ENCODE measurements at regions not wholly inside any gene's neighbourhood (a gene's known extent, or its start where the extent isn't known, plus 50 kb on each side); places are given as distances from the start of the nearest gene placed in this dataset.

DNA sequence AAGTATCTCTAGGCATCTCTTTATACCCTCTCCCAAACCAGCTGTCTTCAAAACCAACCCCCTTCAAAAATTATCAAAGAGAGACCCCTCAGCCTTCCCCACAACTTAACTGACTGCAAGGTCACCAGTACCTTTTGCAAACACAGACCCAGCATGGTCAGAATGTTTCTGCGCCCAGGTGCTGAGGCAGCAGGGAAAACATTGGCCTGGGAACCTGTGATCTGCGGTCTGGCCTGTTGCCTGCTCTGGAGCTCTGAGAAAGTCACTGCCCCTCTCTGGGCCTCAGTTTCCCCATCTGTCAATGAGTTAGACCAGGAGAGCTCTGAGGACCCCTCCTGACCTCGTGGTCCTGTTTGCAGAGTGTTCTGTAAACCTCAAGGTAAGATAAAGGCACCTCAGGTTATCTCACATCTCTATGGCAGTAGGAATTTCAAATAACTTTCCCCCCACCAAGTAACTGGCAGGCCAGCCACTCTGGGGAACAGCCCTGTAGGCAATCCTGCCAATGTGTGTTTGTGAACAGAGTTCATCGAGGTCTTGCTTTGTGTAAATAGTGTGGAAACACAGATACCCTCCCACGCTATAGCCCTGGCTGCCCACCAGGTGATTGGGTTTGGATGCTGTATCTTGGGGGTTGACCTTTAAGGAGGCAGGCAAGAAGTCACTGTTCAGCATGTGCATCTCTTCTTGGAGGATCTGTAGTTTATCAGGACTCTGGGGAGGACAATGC lies 50.0 kb upstream of the SMAD6 start:
- DNase-seq (ENCODE audit: insufficient read length, low spot score) (no peak), FAIRE-seq (no peak)
- TF ChIP-seq, protein P1, sequence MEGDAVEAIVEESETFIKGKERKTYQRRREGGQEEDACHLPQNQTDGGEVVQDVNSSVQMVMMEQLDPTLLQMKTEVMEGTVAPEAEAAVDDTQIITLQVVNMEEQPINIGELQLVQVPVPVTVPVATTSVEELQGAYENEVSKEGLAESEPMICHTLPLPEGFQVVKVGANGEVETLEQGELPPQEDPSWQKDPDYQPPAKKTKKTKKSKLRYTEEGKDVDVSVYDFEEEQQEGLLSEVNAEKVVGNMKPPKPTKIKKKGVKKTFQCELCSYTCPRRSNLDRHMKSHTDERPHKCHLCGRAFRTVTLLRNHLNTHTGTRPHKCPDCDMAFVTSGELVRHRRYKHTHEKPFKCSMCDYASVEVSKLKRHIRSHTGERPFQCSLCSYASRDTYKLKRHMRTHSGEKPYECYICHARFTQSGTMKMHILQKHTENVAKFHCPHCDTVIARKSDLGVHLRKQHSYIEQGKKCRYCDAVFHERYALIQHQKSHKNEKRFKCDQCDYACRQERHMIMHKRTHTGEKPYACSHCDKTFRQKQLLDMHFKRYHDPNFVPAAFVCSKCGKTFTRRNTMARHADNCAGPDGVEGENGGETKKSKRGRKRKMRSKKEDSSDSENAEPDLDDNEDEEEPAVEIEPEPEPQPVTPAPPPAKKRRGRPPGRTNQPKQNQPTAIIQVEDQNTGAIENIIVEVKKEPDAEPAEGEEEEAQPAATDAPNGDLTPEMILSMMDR (IDR thresholded peaks at IDR 0.05; ENCODE audit: insufficient read depth, missing control alignments) = no peak

Measured in D721Med (cell line).